ENCODE measurements at regions not wholly inside any gene's neighbourhood (a gene's known extent, or its start where the extent isn't known, plus 50 kb on each side); places are given as distances from the start of the nearest gene placed in this dataset.

GRCh38 chr11:32200136-32200847, 109.4 kb downstream of the RCN1 start:
- Histone ChIP-seq H3K36me3 (replicated peaks in 1 of 2; ENCODE audit: control insufficient read depth in 1 of 2, insufficient read depth in 2 of 2, low read length in 2 of 2) (no peaks in the 10 kb centered on the region), H3K27ac (ENCODE audit: low read depth in 1 of 2, low read length in 2 of 2) (no peak overlapping the region), H3K9me3 (replicated peaks in 1 of 2; ENCODE audit: control insufficient read depth in 1 of 2, insufficient read depth in 1 of 2, low read length in 2 of 2) (no peaks in the 10 kb centered on the region), H3K4me2 (replicated peaks; ENCODE audit: extremely low read depth, low read length, poor library complexity, severe bottlenecking) (no peak overlapping the region), H3K27me3 (ENCODE audit: control insufficient read depth in 2 of 2, insufficient read depth in 2 of 2, low read length in 2 of 2) (no peaks in the 10 kb centered on the region), H3K79me2 (ENCODE audit: insufficient read depth, low read length) (no peaks in the 10 kb centered on the region), H3K9ac (ENCODE audit: insufficient read depth, low read length, poor library complexity, severe bottlenecking) (no peak overlapping the region), H3K4me3 (replicated peaks in 1 of 3; ENCODE audit: low read depth in 2 of 3, low read length in 3 of 3) (no peak overlapping the region), H4K20me1 (ENCODE audit: insufficient read depth, low read length) (no peaks in the 10 kb centered on the region), H3K4me1 (ENCODE audit: control insufficient read depth in 1 of 2, insufficient read depth in 2 of 2, low read length in 2 of 2) (no peaks in the 10 kb centered on the region), H2AFZ (ENCODE audit: insufficient read depth, low read depth, low read length, poor library complexity, severe bottlenecking) (no peak overlapping the region)
- TF ChIP-seq CTCF (IDR thresholded peaks at IDR 0.05): no peak
- intact Hi-C loops (cut with micrococcal nuclease): no loop called here
- H3K4me3 Mint-ChIP-seq: no peak overlapping the region
- H3K4me1 Mint-ChIP-seq: no peaks in the 10 kb centered on the region
- H3K27me3 Mint-ChIP-seq (ENCODE audit: low read depth in 3 of 3): no peaks in the 10 kb centered on the region
- H3K36me3 Mint-ChIP-seq: no peaks in the 10 kb centered on the region
- 86% methylated on average over 13 of the region's 19 CpGs for WGBS (ENCODE audit: insufficient coverage)
- no peak overlapping the region for H3K27ac Mint-ChIP-seq
- H3K9me3 Mint-ChIP-seq: peaks cover 0 to 6% (median 0%) of the 10 kb centered on the region in 7 donors
- DNase-seq: no peak

- no peak overlapping the region for H3K9ac ChIP-seq (ENCODE audit: insufficient read depth, low read length, poor library complexity, severe bottlenecking)
- Mint-ChIP-seq H3K4me1 (no peaks in the 10 kb centered on the region), H3K9me3 (peaks cover 0 to 4% (median 0%) of the 10 kb centered on the region in 7 donors), H3K27ac (peak overlapping the region in 1 of 7 donors; percentile 4), H3K27me3 (ENCODE audit: low read depth in 3 of 3) (peaks cover 0 to 3% (median 2%) of the 10 kb centered on the region in 3 donors), H3K36me3 (no peaks in the 10 kb centered on the region), H3K4me3 (no peak overlapping the region)
- H3K27ac ChIP-seq (ENCODE audit: low read depth in 1 of 2, low read length in 2 of 2): no peak overlapping the region
- WGBS (ENCODE audit: insufficient coverage): 50% methylated on average over 2 of the region's 5 CpGs
- no peak for TF ChIP-seq CTCF (IDR thresholded peaks at IDR 0.05)
- H3K4me2 ChIP-seq (replicated peaks; ENCODE audit: extremely low read depth, low read length, poor library complexity, severe bottlenecking): no peak overlapping the region
- H3K9me3 ChIP-seq (replicated peaks in 1 of 2; ENCODE audit: control insufficient read depth in 1 of 2, insufficient read depth in 1 of 2, low read length in 2 of 2): no peaks in the 10 kb centered on the region
- no peaks in the 10 kb centered on the region for H4K20me1 ChIP-seq (ENCODE audit: insufficient read depth, low read length)
- H3K4me1 ChIP-seq (ENCODE audit: control insufficient read depth in 1 of 2, insufficient read depth in 2 of 2, low read length in 2 of 2): no peaks in the 10 kb centered on the region
- no peak for DNase-seq
- H3K4me3 ChIP-seq (replicated peaks in 1 of 3; ENCODE audit: low read depth in 2 of 3, low read length in 3 of 3): no peak overlapping the region
- H2AFZ ChIP-seq (ENCODE audit: insufficient read depth, low read depth, low read length, poor library complexity, severe bottlenecking): no peak overlapping the region
- intact Hi-C loops (cut with micrococcal nuclease): no loop called here
- H3K79me2 ChIP-seq (ENCODE audit: insufficient read depth, low read length): no peaks in the 10 kb centered on the region
- no peaks in the 10 kb centered on the region for H3K27me3 ChIP-seq (ENCODE audit: control insufficient read depth in 2 of 2, insufficient read depth in 2 of 2, low read length in 2 of 2)
- no peaks in the 10 kb centered on the region for H3K36me3 ChIP-seq (replicated peaks in 1 of 2; ENCODE audit: control insufficient read depth in 1 of 2, insufficient read depth in 2 of 2, low read length in 2 of 2)
These were observed 113.9 kb downstream of the RCN1 start for GRCh38 chr11:32204751-32205150.
